T-helper 2 cell treated with Interferon-gamma antibody and Interleukin-4, amounts not matched to agents 5 μg/mL and 100 μg/mL, for 36 hours (primary cell): ENCODE measurements at regions not wholly inside any gene's neighbourhood (a gene's known extent, or its start where the extent isn't known, plus 50 kb on each side); places are given as distances from the start of the nearest gene placed in this dataset.

Experiments used
- DNase-seq: peaks from one replicate; pipeline ENCODE4 v3.0.0; 2021; ENCODE audit warnings: low spot score
- H3K27ac Mint-ChIP-seq: one replicate; pipeline ENCODE4 v1.8.0; 2021; ENCODE audit warnings: mild to moderate bottlenecking, mixed read lengths
- H3K27me3 Mint-ChIP-seq: one replicate; pipeline ENCODE4 v1.8.0; 2021; ENCODE audit warnings: low read depth, mixed read lengths
- H3K36me3 Mint-ChIP-seq: one replicate; pipeline ENCODE4 v1.8.0; 2021; ENCODE audit warnings: low read depth, mixed read lengths
- H3K4me1 Mint-ChIP-seq: one replicate; pipeline ENCODE4 v1.8.0; 2021; ENCODE audit warnings: low read depth, mixed read lengths
- H3K4me3 Mint-ChIP-seq: one replicate; pipeline ENCODE4 v1.8.0; 2022; ENCODE audit warnings: mild to moderate bottlenecking, moderate library complexity, mixed read lengths
- H3K9me3 Mint-ChIP-seq: one replicate; pipeline ENCODE4 v1.8.0; 2021; ENCODE audit warnings: mixed read lengths

DNA sequence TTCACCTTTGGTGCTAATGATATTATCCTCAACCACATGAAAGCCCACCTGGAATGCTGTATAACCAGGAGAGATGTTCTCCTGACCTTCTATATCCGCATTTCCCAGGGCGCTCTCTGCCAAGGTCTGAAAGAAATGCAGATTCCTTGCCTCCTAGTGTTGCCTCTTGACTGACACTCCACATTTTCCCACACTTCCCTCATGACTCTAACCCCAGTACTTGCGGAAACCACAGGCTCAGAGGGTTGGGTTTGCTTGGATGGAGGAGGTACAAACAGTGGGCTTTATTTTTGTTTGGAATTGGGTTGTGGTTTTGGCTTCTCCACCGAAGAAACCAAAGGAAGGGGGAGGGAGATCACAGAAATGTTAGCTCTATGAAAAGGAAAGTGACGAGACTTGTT lies 222.9 kb upstream of the CELF2 start:
- Mint-ChIP-seq H3K36me3 (no peaks in the 10 kb centered on the region), H3K9me3 (no peaks in the 10 kb centered on the region), H3K27me3 (peaks cover 18% of the 10 kb centered on the region), H3K4me3 (no peak overlapping the region), H3K4me1 (no peaks in the 10 kb centered on the region), H3K27ac (no peak overlapping the region)
- DNase-seq, result no peak

DNA sequence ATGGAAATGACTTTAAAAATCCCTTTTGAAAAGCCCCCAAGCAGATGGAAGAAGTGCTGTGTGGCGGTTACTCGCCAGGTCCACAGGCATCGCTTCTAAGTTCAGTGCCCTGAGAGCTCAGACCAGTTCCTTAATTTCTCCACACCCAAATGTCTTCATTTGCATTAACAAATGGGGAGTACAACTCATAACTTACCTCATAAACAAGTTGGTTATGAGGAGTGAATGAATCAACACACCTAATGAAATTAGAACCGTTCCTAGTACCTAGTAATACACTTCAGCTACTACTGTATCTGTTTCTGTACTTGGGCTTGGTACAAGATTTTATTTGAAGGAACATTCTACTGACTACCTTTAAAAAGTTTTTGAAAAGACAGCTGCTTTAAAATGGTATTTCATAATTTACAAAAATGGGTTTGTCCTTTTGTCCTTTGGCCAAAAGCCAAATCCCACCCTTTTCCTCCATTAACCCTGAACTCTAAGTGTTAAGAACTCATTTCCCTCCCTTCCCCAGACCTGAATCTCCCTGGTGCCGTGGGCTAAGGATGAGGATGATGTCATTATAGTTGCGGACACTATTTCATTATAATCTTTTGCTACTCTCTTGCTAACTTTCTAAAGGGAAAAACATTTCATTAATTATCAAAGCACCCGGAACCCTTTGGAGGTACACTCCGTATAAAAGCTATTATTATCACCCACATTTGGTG lies 221.5 kb upstream of the CELF2 start:
- Mint-ChIP-seq H3K36me3 (no peaks in the 10 kb centered on the region), H3K9me3 (no peaks in the 10 kb centered on the region), H3K4me3 (no peak overlapping the region), H3K27me3 (peaks cover 14% of the 10 kb centered on the region), H3K4me1 (no peaks in the 10 kb centered on the region), H3K27ac (no peak overlapping the region)
- no peak for DNase-seq

DNA sequence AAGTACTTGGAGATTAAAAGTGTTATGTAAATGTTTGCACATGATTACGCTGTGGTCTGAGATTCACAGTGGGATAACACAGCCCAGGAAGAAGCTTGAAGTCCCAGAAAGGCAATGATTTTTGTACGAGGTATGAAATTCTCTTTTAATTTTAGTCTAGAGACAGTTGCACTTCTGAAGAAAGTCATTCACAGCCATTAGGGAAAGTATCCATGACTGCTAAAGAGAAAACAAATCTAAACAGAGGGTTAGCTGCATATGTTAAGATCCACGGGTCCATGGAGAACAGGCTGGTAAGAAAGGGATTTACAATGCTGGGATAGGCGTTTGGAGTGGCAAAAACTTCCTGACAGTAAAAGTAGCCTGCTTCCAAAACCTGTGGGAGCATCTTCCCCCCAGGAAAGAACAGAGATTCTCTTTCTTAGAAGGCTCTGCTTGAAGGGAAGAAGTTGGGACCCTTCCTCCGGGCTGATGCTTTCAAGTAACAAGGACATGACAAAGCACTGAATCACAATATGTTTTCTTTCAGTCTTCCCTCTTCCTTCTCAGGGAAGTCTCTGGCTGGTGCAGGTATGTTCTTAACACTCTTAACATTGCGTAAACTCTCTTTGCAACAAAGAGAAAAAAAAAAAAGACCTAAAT lies 220.8 kb upstream of the CELF2 start:
- DNase-seq, result no peak
- no peaks in the 10 kb centered on the region for H3K4me1 Mint-ChIP-seq
- H3K27ac Mint-ChIP-seq, result no peak overlapping the region
- peaks cover 14% of the 10 kb centered on the region for H3K27me3 Mint-ChIP-seq
- H3K36me3 Mint-ChIP-seq, result no peaks in the 10 kb centered on the region
- no peak overlapping the region for H3K4me3 Mint-ChIP-seq
- H3K9me3 Mint-ChIP-seq, result no peaks in the 10 kb centered on the region

DNA sequence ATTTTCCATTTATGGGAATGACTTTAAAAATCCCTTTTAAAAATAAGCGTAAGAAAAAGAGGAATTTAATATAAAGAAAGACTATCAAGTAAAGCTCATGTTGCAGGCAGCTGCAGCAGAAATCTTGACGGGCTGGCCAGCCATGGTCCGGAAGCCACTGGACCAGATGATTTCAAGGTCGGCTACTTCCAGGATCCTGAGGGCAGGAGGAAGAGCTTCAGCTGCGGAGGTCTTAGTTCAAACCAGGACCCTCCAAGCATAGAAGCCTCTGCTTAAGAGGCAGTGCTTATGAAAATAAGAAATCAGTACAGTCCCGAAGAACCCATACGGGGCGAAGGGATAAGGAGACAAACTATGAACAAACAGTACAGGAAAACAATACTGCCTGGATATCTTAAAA lies 220.2 kb upstream of the CELF2 start:
- H3K4me1 Mint-ChIP-seq, result no peaks in the 10 kb centered on the region
- DNase-seq, result no peak
- H3K27ac Mint-ChIP-seq, result no peak overlapping the region
- no peaks in the 10 kb centered on the region for H3K9me3 Mint-ChIP-seq
- peaks cover 12% of the 10 kb centered on the region for H3K27me3 Mint-ChIP-seq
- H3K36me3 Mint-ChIP-seq, result no peaks in the 10 kb centered on the region
- no peak overlapping the region for H3K4me3 Mint-ChIP-seq

DNA sequence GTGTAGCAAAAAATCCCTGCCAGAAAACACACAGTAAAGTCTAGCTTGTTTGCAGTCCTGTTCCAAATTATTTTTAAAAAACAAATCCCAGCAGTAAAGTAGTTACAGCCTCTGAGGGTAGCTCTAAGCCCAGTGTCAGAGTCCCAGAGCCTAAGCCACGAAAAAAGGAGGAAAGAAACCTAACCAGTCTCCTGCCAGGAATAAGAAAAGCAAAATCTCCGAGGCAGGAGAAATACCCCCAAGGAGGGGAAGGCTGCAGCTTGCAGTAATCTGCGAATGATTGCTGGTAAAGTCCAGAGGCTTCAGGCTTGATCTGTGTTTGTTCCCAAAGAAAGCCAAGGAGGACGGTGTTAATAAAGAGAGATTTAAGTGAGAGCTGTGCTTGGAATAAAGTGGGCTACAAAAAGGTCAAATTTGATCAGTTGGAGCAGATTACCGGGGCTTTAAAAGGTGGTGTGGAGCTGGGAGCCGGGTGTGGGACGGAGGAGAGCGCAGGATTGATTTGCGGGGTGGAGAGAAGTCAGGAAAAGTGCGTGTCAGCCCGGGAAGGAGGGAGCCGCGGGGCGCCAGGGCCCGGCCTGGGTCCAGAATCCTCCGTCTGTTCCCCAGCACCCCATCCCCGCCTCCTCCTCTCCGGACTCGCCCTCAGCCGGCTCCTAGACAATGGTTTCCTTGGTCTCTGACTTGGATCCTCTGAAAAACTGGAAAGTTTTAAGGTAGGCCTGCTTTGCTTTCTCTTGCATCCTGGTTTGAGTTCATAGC lies 219.4 kb upstream of the CELF2 start:
- Mint-ChIP-seq H3K27me3 (peaks cover 12% of the 10 kb centered on the region), H3K4me3 (no peak overlapping the region), H3K4me1 (no peaks in the 10 kb centered on the region), H3K36me3 (no peaks in the 10 kb centered on the region), H3K27ac (no peak overlapping the region), H3K9me3 (no peaks in the 10 kb centered on the region)
- no peak for DNase-seq

DNA sequence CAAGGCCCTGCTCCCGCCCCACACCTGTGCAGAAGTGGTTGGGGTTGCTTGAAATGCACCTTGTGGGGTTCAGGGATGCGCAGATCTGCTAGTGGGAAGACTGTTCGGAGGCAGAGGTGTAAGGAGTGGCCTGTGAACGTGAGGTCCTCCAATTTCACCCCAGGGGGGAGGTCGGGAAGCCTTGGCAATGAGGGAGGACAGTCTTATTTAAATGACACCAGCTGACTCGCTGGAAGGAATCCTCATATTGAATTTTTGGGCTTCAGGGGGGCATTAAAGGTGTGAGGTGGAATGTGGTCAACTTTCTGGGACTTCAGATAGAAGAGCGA lies 218.8 kb upstream of the CELF2 start:
- no peaks in the 10 kb centered on the region for H3K36me3 Mint-ChIP-seq
- no peak overlapping the region for H3K4me3 Mint-ChIP-seq
- H3K4me1 Mint-ChIP-seq, result no peaks in the 10 kb centered on the region
- H3K27ac Mint-ChIP-seq, result no peak overlapping the region
- H3K9me3 Mint-ChIP-seq, result no peaks in the 10 kb centered on the region
- H3K27me3 Mint-ChIP-seq, result peaks cover 12% of the 10 kb centered on the region
- no peak for DNase-seq

DNA sequence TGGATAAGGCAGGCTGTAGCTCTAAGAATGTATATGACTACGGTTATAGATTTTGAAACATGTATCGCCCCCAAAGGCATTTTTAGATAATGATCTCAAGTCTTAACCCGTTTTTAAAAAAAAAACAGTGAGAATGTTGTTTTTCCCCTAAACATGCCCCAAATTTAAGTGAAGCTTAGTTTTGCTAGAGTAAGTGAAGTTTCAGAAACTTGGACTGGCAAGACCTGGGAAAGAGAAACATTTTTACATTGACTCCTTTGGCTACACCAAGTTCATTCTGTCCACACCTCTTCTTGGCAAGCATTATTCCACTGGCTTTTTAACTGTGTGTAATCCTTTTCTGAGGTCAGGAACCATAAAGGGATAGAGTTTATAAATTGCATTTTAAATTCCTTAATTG lies 216.7 kb upstream of the CELF2 start:
- Mint-ChIP-seq H3K9me3 (no peaks in the 10 kb centered on the region), H3K27me3 (peaks cover 12% of the 10 kb centered on the region), H3K36me3 (no peaks in the 10 kb centered on the region), H3K4me3 (no peak overlapping the region), H3K4me1 (no peaks in the 10 kb centered on the region), H3K27ac (no peak overlapping the region)
- DNase-seq, result no peak

DNA sequence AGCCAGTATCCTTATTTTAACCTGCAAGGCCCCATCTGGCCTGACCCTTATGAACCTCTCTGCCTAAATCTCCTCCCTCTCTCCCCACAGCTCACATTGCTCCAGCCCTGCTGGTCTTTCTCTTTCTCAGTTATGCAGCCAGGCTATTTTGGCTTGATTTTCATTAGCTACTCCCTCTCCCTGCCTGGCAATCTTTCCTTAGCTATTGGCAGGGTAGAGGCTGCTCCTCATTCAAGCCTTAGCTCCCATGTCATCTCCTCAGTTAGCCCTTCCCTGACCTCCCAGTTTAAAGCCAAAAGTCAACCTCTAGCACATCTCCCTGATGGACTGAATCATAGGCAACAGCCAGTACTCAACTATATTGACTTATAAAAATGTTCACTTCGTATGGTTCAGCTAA lies 214.4 kb upstream of the CELF2 start:
- no peaks in the 10 kb centered on the region for H3K9me3 Mint-ChIP-seq
- H3K27me3 Mint-ChIP-seq, result peaks cover 6% of the 10 kb centered on the region
- H3K4me3 Mint-ChIP-seq, result no peak overlapping the region
- H3K27ac Mint-ChIP-seq, result no peak overlapping the region
- H3K4me1 Mint-ChIP-seq, result no peaks in the 10 kb centered on the region
- H3K36me3 Mint-ChIP-seq, result no peaks in the 10 kb centered on the region
- no peak for DNase-seq

DNA sequence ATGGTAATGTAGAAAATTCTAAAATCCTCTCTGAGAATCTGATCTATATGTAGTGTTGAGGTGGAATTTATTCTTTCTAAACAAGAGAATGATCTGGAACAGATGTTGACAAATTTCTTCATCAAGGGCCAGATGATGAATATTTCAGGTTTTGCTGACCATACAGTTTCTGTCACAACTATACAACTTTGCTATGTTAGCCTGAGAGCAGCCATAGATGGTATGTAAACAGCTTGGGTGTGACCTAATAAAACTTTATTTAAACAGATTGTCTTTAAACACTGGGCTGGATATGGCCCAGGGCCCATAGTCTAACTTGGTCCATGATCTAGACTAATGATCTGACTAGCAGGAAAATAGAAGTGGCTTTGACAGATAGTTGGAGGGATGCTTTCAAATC lies 213.6 kb upstream of the CELF2 start:
- no peak for DNase-seq
- Mint-ChIP-seq H3K4me1 (no peaks in the 10 kb centered on the region), H3K27ac (no peak overlapping the region), H3K27me3 (peaks cover 4% of the 10 kb centered on the region), H3K9me3 (no peaks in the 10 kb centered on the region), H3K36me3 (no peaks in the 10 kb centered on the region), H3K4me3 (no peak overlapping the region)

DNA sequence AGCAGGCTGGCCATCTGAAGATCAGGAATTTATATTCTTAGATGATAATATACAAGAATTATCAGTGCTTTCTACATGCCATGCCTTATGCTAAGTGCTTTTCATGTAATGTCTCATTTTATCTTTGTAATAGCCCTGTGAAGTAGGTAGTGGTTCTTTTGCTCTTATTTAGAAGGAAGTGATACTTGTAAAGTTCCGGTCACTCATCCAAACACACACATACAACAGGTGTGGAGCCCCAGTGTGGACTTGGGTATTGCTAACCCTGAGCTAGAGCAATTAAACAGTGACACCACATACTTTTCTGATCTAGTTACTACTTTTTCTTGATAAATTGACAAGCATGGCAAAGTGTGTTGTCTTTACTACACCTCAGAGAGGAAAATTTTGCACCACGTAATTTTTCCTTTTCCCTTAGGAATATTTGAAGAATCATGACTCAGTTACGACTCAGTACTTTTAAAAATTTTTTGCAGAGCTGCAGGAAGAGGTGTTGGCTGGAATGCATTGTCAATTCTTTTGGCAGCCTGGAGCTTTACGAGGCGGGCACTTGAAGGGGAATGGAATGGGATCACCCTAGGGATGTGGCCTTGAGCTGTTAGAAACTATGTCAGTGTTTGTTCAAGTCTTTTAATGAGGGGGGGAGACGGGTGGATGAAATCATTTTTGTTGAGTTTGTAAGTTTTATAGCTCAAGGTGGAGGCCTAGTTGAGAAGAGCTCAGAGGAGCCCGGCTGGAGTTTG lies 212.5 kb upstream of the CELF2 start:
- Mint-ChIP-seq H3K27ac (no peak overlapping the region), H3K9me3 (no peaks in the 10 kb centered on the region), H3K27me3 (peaks cover 2% of the 10 kb centered on the region), H3K4me1 (no peaks in the 10 kb centered on the region), H3K4me3 (no peak overlapping the region), H3K36me3 (no peaks in the 10 kb centered on the region)
- DNase-seq, result no peak

DNA sequence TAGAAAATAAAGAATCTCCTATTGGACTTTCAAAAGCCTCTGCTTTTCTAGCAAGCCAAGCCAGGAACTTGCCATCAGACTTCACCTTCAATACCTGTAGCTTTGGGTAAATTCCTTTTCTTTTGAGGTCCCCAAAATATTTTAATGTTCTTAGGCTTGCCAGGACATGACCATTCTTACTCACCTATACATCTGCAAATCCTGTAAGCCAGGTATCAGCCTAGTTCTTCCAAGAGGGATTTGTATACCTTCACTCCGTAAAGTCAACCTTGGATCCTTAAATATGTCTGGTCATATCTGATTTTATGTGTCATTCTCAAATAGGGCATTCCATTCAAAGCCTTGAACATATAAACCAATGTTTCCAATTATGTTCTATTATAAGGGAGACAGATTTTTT lies 210.6 kb upstream of the CELF2 start:
- no peak overlapping the region for H3K27ac Mint-ChIP-seq
- no peak overlapping the region for H3K4me3 Mint-ChIP-seq
- peaks cover 5% of the 10 kb centered on the region for H3K27me3 Mint-ChIP-seq
- no peaks in the 10 kb centered on the region for H3K9me3 Mint-ChIP-seq
- no peaks in the 10 kb centered on the region for H3K36me3 Mint-ChIP-seq
- no peaks in the 10 kb centered on the region for H3K4me1 Mint-ChIP-seq
- DNase-seq, result no peak

DNA sequence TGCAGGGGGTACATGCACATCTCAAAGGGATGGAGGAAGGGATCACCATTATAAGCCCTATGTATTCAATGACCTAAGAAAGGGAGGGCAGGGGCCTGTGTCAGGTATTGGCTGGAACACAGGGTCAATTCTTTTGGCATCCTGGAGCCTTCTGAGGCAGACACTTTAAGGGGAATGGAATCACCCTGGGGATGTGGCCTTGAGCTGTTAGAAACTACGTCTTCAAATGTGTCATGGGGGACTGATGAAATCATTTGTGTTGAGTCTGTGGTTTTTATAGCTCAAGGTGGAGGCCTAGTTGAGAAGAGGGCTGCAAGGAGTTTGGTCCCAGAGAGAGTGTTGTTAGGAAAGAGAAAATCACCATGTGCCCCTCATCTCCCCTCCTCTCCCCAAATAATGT lies 206.1 kb upstream of the CELF2 start:
- Mint-ChIP-seq H3K27ac (no peak overlapping the region), H3K36me3 (no peaks in the 10 kb centered on the region), H3K4me3 (no peak overlapping the region), H3K4me1 (no peaks in the 10 kb centered on the region), H3K27me3 (peaks cover 7% of the 10 kb centered on the region), H3K9me3 (no peaks in the 10 kb centered on the region)
- DNase-seq, result no peak

DNA sequence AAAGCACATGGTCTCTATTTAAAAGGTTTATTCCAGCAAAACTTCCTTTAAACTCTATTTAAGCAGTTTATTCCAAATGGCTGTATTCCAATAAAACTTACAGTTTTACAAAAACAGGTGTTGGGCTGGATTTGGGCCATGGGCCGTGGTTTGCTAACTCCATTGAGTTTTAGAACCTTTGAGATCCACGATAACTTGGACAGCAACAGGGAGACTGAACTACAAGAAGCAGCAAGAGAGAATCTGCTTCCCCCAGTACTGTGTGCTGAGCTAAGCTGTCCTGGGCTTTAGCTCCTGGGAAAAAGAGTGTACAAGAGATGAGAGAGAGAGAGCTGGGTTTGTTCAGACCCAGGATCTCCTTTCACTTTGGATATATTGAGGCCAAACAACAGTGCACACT lies 204.0 kb upstream of the CELF2 start:
- H3K9me3 Mint-ChIP-seq, result no peaks in the 10 kb centered on the region
- DNase-seq, result no peak
- no peaks in the 10 kb centered on the region for H3K36me3 Mint-ChIP-seq
- no peak overlapping the region for H3K4me3 Mint-ChIP-seq
- H3K4me1 Mint-ChIP-seq, result no peaks in the 10 kb centered on the region
- no peak overlapping the region for H3K27ac Mint-ChIP-seq
- H3K27me3 Mint-ChIP-seq, result peaks cover 7% of the 10 kb centered on the region

DNA sequence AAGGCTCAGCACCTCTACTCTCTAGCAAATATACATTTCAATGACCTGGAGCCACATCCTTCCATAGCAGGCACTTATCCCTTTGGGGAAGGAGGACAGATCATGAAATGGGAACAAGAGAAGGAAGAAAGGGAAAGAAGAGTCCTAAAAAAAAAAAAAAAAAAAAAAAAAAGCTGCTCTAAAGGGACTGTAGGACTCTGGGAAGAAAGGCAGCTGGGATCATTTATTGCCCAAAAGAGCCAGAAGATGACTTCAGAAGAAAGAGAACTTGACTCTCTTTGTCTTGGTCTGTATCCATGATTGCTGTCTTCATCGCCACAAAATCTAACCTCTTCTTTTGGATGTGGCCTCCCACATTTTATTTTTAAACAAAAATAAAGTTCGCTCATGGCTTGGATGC lies 203.6 kb upstream of the CELF2 start:
- DNase-seq, result no peak
- Mint-ChIP-seq H3K27me3 (peaks cover 7% of the 10 kb centered on the region), H3K9me3 (no peaks in the 10 kb centered on the region), H3K4me3 (no peak overlapping the region), H3K4me1 (no peaks in the 10 kb centered on the region), H3K27ac (no peak overlapping the region), H3K36me3 (no peaks in the 10 kb centered on the region)
